Fibroblast of skin of left biceps (primary cell): ENCODE measurements at regions not wholly inside any gene's neighbourhood (a gene's known extent, or its start where the extent isn't known, plus 50 kb on each side); places are given as distances from the start of the nearest gene placed in this dataset.

Experiments
- DNase-seq, 2 experiments: peaks; one replicate each; pipeline ENCODE4 v3.0.0-alpha.2; 2013; ENCODE audit warnings: low read depth in 2 of 2

- no peak for DNase-seq
These were observed 529.3 kb upstream of the SLIT2 start for GRCh38 chr4:19722404-19722803.

- DNase-seq, result no peak
These were observed 530.1 kb upstream of the SLIT2 start for GRCh38 chr4:19721587-19721986.

GRCh38 chr4:19720610-19721009, 531.1 kb upstream of the SLIT2 start:
- no peak for DNase-seq

DNA sequence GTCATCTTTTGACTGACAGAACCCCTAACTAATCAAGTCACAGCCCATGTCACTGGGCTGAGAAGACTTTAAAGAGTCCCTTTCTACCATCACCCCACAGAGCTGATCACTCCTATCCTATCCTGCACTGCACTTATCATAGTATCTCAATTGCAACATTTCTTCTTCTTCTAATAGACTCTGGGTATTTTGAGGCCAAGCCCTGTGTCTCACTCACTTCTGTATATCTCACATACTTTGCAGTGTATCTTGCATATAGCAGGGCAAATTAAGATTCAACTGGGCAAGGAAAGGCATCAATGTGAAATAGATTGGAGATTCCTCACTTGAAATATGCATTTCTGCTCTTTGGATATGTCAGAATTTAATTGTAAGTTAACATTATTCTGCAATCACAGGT, 531.5 kb upstream of the SLIT2 start:
- no peak for DNase-seq

- DNase-seq, result peak; percentile 26 to 35
These were observed 539.8 kb upstream of the SLIT2 start for GRCh38 chr4:19711871-19712270.

DNA sequence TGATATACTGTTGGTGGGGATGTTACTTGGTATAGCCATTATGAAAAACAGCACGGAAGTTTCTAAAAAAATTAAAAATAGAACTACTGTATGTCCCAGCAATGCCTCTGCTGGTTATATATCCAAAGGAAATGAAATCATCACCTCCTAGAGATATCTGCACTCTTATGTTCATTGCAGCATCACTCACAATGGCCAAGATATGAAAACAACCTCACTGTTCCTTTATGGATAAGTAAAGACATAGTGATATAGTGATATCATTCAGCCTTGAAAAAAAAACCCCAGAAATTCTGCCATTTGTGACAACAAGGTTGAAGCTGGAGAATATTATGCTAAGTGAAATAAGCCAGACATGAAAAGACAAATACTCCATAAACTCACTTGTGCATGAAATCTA, 543.8 kb upstream of the SLIT2 start:
- DNase-seq, result no peak

GRCh38 chr4:19703391-19703790, 548.3 kb upstream of the SLIT2 start:
- DNase-seq, result no peak

- DNase-seq, result no peak
These were observed 550.7 kb upstream of the SLIT2 start for GRCh38 chr4:19700992-19701391.

GRCh38 chr4:19698961-19699360, 552.7 kb upstream of the SLIT2 start:
- DNase-seq, result no peak

DNA sequence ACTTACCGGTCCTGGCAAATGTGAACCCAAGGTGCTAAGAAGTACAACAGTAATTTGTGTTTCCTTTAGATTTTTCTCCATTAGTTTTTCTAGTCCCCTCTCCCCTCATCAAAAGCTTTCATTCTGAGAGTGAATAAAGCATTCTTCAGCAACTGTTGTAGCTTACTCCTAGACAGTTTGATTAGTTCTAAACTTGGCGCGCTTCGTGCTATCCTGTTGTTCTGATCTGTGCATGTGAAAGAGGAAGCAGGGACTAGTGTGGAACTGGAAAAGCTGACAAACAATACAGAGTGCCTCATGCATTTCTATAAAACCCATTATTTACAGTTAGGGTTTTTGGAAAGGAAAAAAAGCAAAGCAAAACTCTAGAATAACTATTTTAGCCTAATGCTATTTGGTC, 556.9 kb upstream of the SLIT2 start:
- no peak for DNase-seq

- no peak for DNase-seq
These were observed 557.7 kb upstream of the SLIT2 start for GRCh38 chr4:19693936-19694570.

DNA sequence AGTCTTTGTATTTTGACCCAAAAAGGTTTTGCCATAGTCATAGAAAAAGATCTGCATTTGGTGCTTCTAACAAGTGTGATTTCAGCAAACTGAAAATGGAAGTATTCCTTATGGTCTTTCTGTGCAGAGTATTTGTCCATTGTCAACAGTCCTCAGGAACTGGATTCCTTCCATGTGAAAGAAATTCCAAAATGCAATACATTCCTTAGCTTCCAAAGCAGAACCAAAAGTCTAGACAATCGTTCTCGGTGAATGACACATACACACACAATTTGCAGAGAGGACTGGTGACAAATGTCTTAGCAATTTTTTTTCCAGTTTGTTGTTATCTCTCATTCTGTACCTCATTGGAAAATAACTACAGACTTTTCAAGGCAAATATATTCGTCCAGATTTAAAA, 562.2 kb upstream of the SLIT2 start:
- DNase-seq, result peak; percentile 71 to 82

DNA sequence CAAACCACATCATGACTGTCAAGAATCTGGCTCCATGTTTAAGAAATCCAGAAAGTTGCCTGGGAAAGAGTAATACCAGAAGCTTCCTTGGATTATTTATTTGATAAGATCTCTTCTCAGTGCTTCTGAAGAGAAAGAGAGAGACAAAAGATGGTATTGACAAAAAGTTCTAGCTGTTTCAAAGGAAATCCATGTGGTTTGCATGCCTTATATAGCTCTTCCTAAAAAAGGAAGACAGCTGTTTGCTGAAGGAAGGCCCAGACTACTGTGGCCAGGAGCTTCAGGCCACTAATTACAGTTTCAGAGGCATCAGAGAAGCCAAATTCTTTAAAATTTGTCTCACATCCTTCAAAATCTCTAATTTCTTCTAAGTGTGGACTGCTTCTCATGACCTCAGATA, 565.2 kb upstream of the SLIT2 start:
- DNase-seq, result no peak

GRCh38 chr4:19684084-19684483, 567.6 kb upstream of the SLIT2 start:
- no peak for DNase-seq

- DNase-seq, result no peak
These were observed 568.3 kb upstream of the SLIT2 start for GRCh38 chr4:19683426-19683825.

DNA sequence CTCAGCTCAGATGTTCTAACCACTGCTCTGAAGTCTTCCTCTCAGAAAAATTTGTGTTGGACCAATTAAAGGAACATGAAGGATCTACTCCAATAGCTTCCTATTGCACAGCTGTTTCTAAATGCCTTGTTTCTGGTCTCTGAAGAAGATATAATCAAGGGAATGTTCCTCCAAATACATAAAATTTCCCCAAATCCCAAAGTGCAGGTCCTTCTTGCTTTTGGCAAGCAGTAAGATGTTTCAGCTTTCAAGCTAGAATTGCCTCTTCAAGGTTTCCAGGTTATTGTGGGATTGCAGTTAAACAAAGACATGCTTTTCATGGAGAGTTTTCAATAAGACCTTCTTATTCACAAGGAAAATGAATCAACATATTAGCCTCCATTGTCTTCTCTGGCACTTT, 574.5 kb upstream of the SLIT2 start:
- no peak for DNase-seq

GRCh38 chr4:19675172-19675811, 576.4 kb upstream of the SLIT2 start:
- no peak for DNase-seq

DNA sequence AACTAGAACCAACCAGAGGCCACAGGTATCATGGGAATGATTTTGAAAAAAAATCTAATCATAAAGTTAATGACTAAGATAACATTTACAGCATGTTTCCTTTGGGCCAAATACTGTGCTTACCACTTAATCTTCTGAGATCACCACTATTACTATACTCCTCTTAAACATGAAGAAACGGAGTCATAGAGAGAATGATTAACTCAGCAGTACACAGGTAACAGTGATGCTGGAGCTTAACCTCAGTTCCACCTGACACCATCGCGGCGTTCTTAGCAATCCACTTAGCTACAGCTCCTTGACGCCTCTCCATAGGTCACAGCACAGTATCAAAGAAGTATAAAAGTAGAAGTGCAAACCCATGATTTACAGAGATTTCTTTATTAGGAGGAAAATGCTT, 592.6 kb upstream of the SLIT2 start:
- DNase-seq, result no peak

GRCh38 chr4:19657856-19658255, 593.8 kb upstream of the SLIT2 start:
- no peak for DNase-seq

DNA sequence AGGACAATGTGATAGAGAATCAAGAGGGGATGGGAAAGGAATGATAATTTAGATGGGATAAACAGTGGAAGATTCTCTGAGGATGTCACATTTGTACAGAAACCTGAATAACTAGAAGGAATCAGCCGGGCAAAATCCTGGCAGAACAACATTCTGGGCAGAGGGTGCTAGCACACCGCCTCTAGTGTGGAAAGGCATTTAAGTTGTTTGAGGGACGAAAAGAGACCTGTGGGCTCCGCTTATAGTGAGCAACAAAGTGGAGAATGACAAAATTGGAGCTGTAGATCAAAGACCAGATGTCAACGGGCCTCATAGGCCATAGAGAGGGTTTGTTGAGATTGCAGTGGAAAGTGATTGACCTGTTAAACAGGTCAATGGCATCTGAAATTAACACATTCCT, 596.0 kb upstream of the SLIT2 start:
- no peak for DNase-seq

DNA sequence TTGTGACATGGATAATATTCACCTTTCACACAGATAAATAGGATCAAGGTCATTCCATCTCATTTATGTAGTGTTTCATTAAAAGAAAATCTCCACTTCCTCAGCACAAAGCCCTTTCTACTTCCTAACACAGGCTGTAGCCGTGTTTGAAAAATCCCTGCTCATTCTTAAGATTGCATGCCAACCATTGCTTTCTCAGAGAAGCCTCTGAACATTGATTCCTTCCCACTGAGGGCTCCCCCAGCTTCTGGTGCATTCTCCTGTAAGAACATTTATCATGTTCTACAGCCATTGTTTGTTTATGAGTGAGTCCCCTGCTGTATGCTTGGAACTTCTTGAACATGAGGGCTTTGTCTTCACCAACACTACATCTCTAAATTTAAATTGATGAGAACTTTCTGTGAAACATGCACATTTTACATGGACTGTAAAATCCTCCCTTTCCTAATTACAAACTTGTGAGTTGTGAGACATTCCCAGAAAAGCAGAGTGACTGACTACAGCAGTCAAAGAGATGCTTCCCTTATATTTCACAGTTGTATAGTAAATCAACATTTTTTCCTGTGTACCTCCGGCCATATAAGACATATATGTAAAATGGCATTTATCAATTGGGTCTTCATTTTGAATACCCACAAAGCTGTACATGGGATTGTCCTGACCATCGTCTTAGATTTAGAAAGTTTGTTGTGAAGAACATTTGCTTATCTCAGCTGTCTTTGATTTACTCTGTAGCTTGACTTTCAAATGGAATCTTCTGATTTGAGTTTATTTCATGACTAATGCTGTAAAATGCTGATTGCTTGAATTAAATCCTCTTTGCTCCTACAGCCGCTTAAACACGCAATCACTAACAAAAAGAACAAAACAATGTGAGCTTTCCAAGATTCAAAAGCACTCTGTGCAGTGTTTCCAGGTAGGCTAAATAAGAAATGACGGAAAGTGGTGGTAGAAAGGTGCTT, 600.5 kb upstream of the SLIT2 start:
- no peak for DNase-seq

- no peak for DNase-seq
These were observed 606.1 kb upstream of the SLIT2 start for GRCh38 chr4:19645589-19645988.

GRCh38 chr4:19636451-19636850, 615.3 kb upstream of the SLIT2 start:
- no peak for DNase-seq
